ENCODE measurements at regions not wholly inside any gene's neighbourhood (a gene's known extent, or its start where the extent isn't known, plus 50 kb on each side); places are given as distances from the start of the nearest gene placed in this dataset.

GRCh38 chr3:194043516-194043915, 92.4 kb upstream of the HES1 start:
- Histone ChIP-seq H2BK5ac (ENCODE audit: low read depth, low read length) (no peak overlapping the region), H3K4ac (replicated peaks; ENCODE audit: insufficient read length, low read depth, low read length) (no peak overlapping the region), H2BK120ac (replicated peaks; ENCODE audit: low read depth, low read length) (no peak overlapping the region), H3K36me3 (ENCODE audit: control insufficient read depth in 2 of 4, insufficient read depth in 4 of 4, low read length in 3 of 4) (no peaks in the 10 kb centered on the region), H3K9me3 (ENCODE audit: insufficient read depth in 2 of 2, low read depth in 1 of 2, low read length in 1 of 2) (no peaks in the 10 kb centered on the region), H3K9ac (replicated peaks in 1 of 4; ENCODE audit: extremely low read depth in 1 of 4, low read depth in 3 of 4, low read length in 3 of 4) (no peak overlapping the region), H2BK12ac (ENCODE audit: low read depth, low read length) (no peak overlapping the region), H3K14ac (ENCODE audit: insufficient read length) (no peak overlapping the region), H2AK5ac (ENCODE audit: low read depth, low read length) (no peak overlapping the region), H3K27me3 (replicated peaks in 1 of 4; ENCODE audit: control insufficient read depth in 3 of 4, extremely low read depth in 1 of 4, insufficient read depth in 3 of 4, low read length in 3 of 4) (no peaks in the 10 kb centered on the region), H4K91ac (replicated peaks; ENCODE audit: insufficient read length, low read length) (no peak overlapping the region), H4K5ac (ENCODE audit: insufficient read length, low read depth, low read length) (no peak overlapping the region), H3K4me1 (replicated peaks in 1 of 4; ENCODE audit: control insufficient read depth in 3 of 4, insufficient read depth in 4 of 4, low read length in 3 of 4) (no peaks in the 10 kb centered on the region), H3K18ac (ENCODE audit: extremely low read depth, low read length) (no peak overlapping the region), H3K4me2 (ENCODE audit: insufficient read depth in 1 of 2, low read depth in 2 of 2, low read length in 2 of 2) (no peak overlapping the region), H3K79me1 (ENCODE audit: low read depth, low read length) (no peaks in the 10 kb centered on the region), H2BK15ac (ENCODE audit: low read length) (no peak overlapping the region), H3K27ac (ENCODE audit: low read depth, low read length) (no peak overlapping the region), H4K20me1 (replicated peaks in 1 of 2; ENCODE audit: control insufficient read depth in 1 of 2, insufficient read depth in 2 of 2, low read length in 2 of 2) (no peaks in the 10 kb centered on the region), H3K23me2 (ENCODE audit: low read depth, low read length) (no peaks in the 10 kb centered on the region), H4K8ac (ENCODE audit: extremely low read depth, insufficient read depth, low read length) (no peak overlapping the region), H3K79me2 (ENCODE audit: control insufficient read depth in 1 of 2, insufficient read depth in 2 of 2, low read length in 2 of 2) (no peaks in the 10 kb centered on the region), H2BK20ac (ENCODE audit: low read length) (no peak overlapping the region), H2AFZ (ENCODE audit: low read length) (no peak overlapping the region), H3K23ac (ENCODE audit: insufficient read length) (no peak overlapping the region), H3K56ac (replicated peaks; ENCODE audit: insufficient read length, low read depth, low read length) (no peak overlapping the region), H3K4me3 (ENCODE audit: extremely low read depth in 1 of 4, insufficient read depth in 2 of 4, low read depth in 3 of 4, low read length in 4 of 4) (no peak overlapping the region)
- POLR2A ChIA-PET (ENCODE audit: partially characterized antibody), result interaction anchor here (0.6 kb wide), 1 partner anchor 31 kb away, joined by 3 read pairs; no protein-coding TSS in a partner anchor
- no peak for TF ChIP-seq SIX5 (IDR thresholded peaks at IDR 0.05; ENCODE audit: low read depth, low read length)
- no peak for TF ChIP-seq BACH1 (IDR thresholded peaks at IDR 0.05; ENCODE audit: low read length)
- no peak for TF ChIP-seq SP1 (IDR thresholded peaks at IDR 0.05; ENCODE audit: low read depth, low read length)
- no peak for TF ChIP-seq SRF (IDR thresholded peaks at IDR 0.05; ENCODE audit: low read depth, low read length)
- TF ChIP-seq KDM1A (IDR thresholded peaks at IDR 0.05; ENCODE audit: borderline replicate concordance, low read length), result no peak
- TF ChIP-seq JUN (IDR thresholded peaks at IDR 0.05; ENCODE audit: low read depth, low read length), result no peak
- TF ChIP-seq TBP (IDR thresholded peaks at IDR 0.05; ENCODE audit: low read depth, low read length), result no peak
- no peak for TF ChIP-seq CBX5 (IDR thresholded peaks at IDR 0.05; ENCODE audit: low read depth, low read length)
- no peak for FAIRE-seq
- WGBS, 2 experiments (ENCODE audit: extremely low coverage in 1 of 2, insufficient coverage in 1 of 2, insufficient read length in 1 of 2, insufficient replicate concordance in 2 of 2, low coverage in 1 of 2, low lambda C conversion rate in 2 of 2, missing lambda C conversion rate in 1 of 2), result 89% methylated on average over 3 of the region's 3 CpGs; no CpG with 5 or more reads in 1 of the 2 experiments
- DNase-seq (ENCODE audit: low read depth in 1 of 2, low spot score in 2 of 2), result no peak
- CTCF ChIA-PET (ENCODE audit: partially characterized antibody), result interaction anchor here (0.9 to 1.1 kb wide), 3 partner anchors 19 to 269 kb away, joined by 3 to 5 read pairs (median 4); no protein-coding TSS in a partner anchor

All from H1 (cell line).